ENCODE measurements at regions not wholly inside any gene's neighbourhood (a gene's known extent, or its start where the extent isn't known, plus 50 kb on each side); places are given as distances from the start of the nearest gene placed in this dataset.

DNA sequence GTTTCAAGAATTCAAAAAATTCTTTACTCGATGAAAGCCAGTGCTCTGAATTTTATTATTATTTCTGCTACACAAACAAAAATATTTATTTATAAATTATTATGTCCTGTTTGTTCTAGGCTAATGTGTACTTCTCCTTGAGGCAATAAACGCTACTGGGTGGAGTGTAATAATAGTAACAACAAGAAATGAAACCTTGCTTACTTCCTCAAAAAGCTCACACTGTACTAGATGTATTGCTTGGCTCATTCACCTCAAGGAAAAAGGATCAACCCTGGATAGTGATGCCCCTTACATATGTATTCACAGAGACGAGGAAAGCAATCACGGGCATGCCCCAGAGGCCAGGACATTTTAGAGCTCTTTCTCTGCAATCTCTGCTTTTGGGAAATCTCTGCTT is 685.6 kb upstream of the NXPH2 start:
- H4K20me1 ChIP-seq (ENCODE audit: low read depth, low read length) = no peaks in the 10 kb centered on the region
- no peaks in the 10 kb centered on the region for H3F3A ChIP-seq (ENCODE audit: insufficient read depth)
- H3K36me3 ChIP-seq (ENCODE audit: low read length) = no peaks in the 10 kb centered on the region
- 0 out of 2 replicates have a peak, but pooled peaks cover 3% of the 10 kb centered on the region for H3K9me2 ChIP-seq (replicated peaks; ENCODE audit: insufficient read depth, low read length)
- no peak overlapping the region for H3K27ac ChIP-seq (ENCODE audit: low read depth, low read length)
- H3K9ac ChIP-seq (ENCODE audit: low read length) = no peak overlapping the region
- H3K4me2 ChIP-seq (ENCODE audit: low read depth, low read length, poor library complexity, severe bottlenecking) = no peak overlapping the region
- H2AFZ ChIP-seq (ENCODE audit: low read depth, low read length, severe bottlenecking) = no peak overlapping the region
- no peak for TF ChIP-seq EZH2phosphoT487 (conservative IDR thresholded peaks at IDR 0.05; ENCODE audit: low read length)
- TF ChIP-seq, protein P1, sequence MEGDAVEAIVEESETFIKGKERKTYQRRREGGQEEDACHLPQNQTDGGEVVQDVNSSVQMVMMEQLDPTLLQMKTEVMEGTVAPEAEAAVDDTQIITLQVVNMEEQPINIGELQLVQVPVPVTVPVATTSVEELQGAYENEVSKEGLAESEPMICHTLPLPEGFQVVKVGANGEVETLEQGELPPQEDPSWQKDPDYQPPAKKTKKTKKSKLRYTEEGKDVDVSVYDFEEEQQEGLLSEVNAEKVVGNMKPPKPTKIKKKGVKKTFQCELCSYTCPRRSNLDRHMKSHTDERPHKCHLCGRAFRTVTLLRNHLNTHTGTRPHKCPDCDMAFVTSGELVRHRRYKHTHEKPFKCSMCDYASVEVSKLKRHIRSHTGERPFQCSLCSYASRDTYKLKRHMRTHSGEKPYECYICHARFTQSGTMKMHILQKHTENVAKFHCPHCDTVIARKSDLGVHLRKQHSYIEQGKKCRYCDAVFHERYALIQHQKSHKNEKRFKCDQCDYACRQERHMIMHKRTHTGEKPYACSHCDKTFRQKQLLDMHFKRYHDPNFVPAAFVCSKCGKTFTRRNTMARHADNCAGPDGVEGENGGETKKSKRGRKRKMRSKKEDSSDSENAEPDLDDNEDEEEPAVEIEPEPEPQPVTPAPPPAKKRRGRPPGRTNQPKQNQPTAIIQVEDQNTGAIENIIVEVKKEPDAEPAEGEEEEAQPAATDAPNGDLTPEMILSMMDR (IDR thresholded peaks at IDR 0.05; ENCODE audit: insufficient read depth, low read length, poor library complexity, severe bottlenecking) = no peak
- no peak overlapping the region for H3K4me3 ChIP-seq (ENCODE audit: insufficient read depth, low read length, poor library complexity, severe bottlenecking)
- no peaks in the 10 kb centered on the region for H3K79me2 ChIP-seq (ENCODE audit: insufficient read depth, low read length)
- H3K27me3 ChIP-seq (ENCODE audit: low read length) = no peaks in the 10 kb centered on the region
- H3K9me3 ChIP-seq (ENCODE audit: insufficient read depth, low read length) = no peaks in the 10 kb centered on the region

DNA sequence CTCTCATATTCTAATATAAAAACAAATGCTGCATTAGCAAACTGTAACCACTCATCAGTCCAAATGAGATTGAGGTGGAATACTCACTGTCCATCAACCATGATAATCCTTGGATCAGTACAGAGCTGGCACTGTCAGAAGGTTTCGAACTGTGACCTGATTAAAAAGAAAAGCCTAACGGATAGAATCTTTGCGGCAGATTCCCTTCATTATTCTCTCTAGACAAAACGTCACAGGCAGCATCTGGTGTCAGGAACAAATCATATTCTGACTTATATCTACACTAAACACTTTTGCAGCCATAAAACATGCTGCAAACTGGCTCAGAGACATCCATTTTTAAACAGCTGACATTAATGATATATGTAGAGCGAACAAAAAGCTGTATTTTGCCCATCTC is 677.7 kb upstream of the NXPH2 start:
- Histone ChIP-seq H3K4me3 (ENCODE audit: insufficient read depth, low read length, poor library complexity, severe bottlenecking) (no peak overlapping the region), H3K9me3 (ENCODE audit: insufficient read depth, low read length) (no peaks in the 10 kb centered on the region), H3K9ac (ENCODE audit: low read length) (no peak overlapping the region), H3K27me3 (ENCODE audit: low read length) (no peaks in the 10 kb centered on the region), H3K79me2 (ENCODE audit: insufficient read depth, low read length) (no peaks in the 10 kb centered on the region), H3K36me3 (ENCODE audit: low read length) (no peaks in the 10 kb centered on the region), H3K9me2 (replicated peaks; ENCODE audit: insufficient read depth, low read length) (0 out of 2 replicates have a peak, but pooled peaks cover 3% of the 10 kb centered on the region), H2AFZ (ENCODE audit: low read depth, low read length, severe bottlenecking) (no peak overlapping the region), H3F3A (ENCODE audit: insufficient read depth) (no peaks in the 10 kb centered on the region), H4K20me1 (ENCODE audit: low read depth, low read length) (no peaks in the 10 kb centered on the region), H3K27ac (ENCODE audit: low read depth, low read length) (no peak overlapping the region), H3K4me2 (ENCODE audit: low read depth, low read length, poor library complexity, severe bottlenecking) (no peak overlapping the region)
- TF ChIP-seq, protein P1 (IDR thresholded peaks at IDR 0.05; ENCODE audit: insufficient read depth, low read length, poor library complexity, severe bottlenecking) = no peak
- TF ChIP-seq EZH2phosphoT487 (conservative IDR thresholded peaks at IDR 0.05; ENCODE audit: low read length) = no peak

DNA sequence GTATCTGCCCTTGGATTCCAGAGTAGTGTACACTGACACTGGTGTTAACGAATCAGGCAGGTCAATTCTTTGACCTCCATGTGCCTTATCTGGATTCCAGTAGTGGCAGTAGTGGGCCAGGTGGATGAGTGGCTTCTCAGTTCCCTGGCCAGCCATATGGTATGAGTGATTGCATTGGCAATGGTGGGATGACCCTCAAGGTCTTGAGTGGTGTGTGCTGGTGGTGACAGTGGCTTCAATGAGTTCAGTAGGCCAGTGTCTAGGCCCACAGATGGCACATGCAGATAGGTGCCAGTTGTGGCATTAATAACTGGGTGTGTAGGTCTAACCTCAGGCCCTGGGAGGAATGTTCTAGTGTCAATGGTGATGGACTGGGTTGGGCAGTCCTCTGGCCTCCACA is 674.1 kb upstream of the NXPH2 start:
- H3K36me3 ChIP-seq (ENCODE audit: low read length) = no peaks in the 10 kb centered on the region
- H3K4me3 ChIP-seq (ENCODE audit: insufficient read depth, low read length, poor library complexity, severe bottlenecking) = no peak overlapping the region
- TF ChIP-seq EZH2phosphoT487 (conservative IDR thresholded peaks at IDR 0.05; ENCODE audit: low read length) = no peak
- TF ChIP-seq, protein P1 (IDR thresholded peaks at IDR 0.05; ENCODE audit: insufficient read depth, low read length, poor library complexity, severe bottlenecking) = no peak

More for the DNA sequence above, 674.1 kb upstream of the NXPH2 start:
- Histone ChIP-seq H3K27me3 (ENCODE audit: low read length) (no peaks in the 10 kb centered on the region), H3K4me2 (ENCODE audit: low read depth, low read length, poor library complexity, severe bottlenecking) (no peak overlapping the region), H2AFZ (ENCODE audit: low read depth, low read length, severe bottlenecking) (no peak overlapping the region), H4K20me1 (ENCODE audit: low read depth, low read length) (no peaks in the 10 kb centered on the region), H3K27ac (ENCODE audit: low read depth, low read length) (no peak overlapping the region), H3K9me3 (ENCODE audit: insufficient read depth, low read length) (no peaks in the 10 kb centered on the region), H3K9ac (ENCODE audit: low read length) (no peak overlapping the region), H3F3A (ENCODE audit: insufficient read depth) (no peaks in the 10 kb centered on the region), H3K9me2 (replicated peaks; ENCODE audit: insufficient read depth, low read length) (no peaks in the 10 kb centered on the region), H3K79me2 (ENCODE audit: insufficient read depth, low read length) (no peaks in the 10 kb centered on the region)
